Lower leg skin (tissue), 3 donors: ENCODE measurements at regions not wholly inside any gene's neighbourhood (a gene's known extent, or its start where the extent isn't known, plus 50 kb on each side); places are given as distances from the start of the nearest gene placed in this dataset.
"Not testable (repeated sequence)": the region's sequence is repeated elsewhere in the genome, so short reads cannot be mapped to it uniquely, and the experiment has no call there.

Experiments
- POLR2A ChIP-seq, 2 donors: fragments of 450-650 bp; IDR thresholded peaks; one replicate each; pipeline ENCODE4 v1.6.1; 2016 to 2017; ENCODE audit warnings: antibody characterized with exemption in 2 of 2, mild to moderate bottlenecking in 1 of 2, moderate library complexity in 1 of 2
- TF ChIP-seq, protein P1 (sequence below), 3 donors: fragments of 450-650 bp; IDR thresholded peaks; one replicate each; pipeline ENCODE4 v1.5.1; 2016; ENCODE audit warnings: antibody characterized with exemption in 3 of 3, mild to moderate bottlenecking in 3 of 3, moderate library complexity in 2 of 3

- TF ChIP-seq POLR2A (IDR thresholded peaks at IDR 0.05): not testable (repeated sequence)
- TF ChIP-seq, protein P1, sequence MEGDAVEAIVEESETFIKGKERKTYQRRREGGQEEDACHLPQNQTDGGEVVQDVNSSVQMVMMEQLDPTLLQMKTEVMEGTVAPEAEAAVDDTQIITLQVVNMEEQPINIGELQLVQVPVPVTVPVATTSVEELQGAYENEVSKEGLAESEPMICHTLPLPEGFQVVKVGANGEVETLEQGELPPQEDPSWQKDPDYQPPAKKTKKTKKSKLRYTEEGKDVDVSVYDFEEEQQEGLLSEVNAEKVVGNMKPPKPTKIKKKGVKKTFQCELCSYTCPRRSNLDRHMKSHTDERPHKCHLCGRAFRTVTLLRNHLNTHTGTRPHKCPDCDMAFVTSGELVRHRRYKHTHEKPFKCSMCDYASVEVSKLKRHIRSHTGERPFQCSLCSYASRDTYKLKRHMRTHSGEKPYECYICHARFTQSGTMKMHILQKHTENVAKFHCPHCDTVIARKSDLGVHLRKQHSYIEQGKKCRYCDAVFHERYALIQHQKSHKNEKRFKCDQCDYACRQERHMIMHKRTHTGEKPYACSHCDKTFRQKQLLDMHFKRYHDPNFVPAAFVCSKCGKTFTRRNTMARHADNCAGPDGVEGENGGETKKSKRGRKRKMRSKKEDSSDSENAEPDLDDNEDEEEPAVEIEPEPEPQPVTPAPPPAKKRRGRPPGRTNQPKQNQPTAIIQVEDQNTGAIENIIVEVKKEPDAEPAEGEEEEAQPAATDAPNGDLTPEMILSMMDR (IDR thresholded peaks at IDR 0.05): not testable (repeated sequence)
These were observed 132.7 kb downstream of the UNC93B1 start for GRCh38 chr11:67871168-67871567.
